ENCODE measurements at regions not wholly inside any gene's neighbourhood (a gene's known extent, or its start where the extent isn't known, plus 50 kb on each side); places are given as distances from the start of the nearest gene placed in this dataset.
"Not testable (repeated sequence)": the region's sequence is repeated elsewhere in the genome, so short reads cannot be mapped to it uniquely, and the experiment has no call there.

DNA sequence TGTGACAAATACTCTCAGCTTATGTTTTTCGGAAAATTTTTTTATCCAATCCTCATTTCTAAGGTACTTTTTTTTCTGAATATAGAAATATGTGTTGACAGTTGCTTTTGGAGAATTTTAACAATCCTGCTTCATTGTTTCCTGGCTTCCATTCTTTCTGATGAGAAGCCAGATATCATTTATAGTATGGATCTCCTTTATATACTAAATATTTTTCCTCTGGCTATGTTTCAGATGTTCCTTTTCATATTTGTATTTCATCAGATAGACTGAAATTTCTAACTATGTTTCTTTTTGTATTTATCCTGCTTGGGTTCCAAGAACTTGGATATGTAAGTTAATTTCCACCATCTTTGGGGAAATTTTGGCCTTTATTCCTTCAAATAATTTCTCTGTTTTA is 138.9 kb upstream of the CDH11 start:
- TF ChIP-seq CTCF (IDR thresholded peaks at IDR 0.05; ENCODE audit: insufficient read depth, low read depth, low read length), result no peak
- DNase-seq (ENCODE audit: low read depth), result no peak

GRCh38 chr16:65254144-65254543 is 132.3 kb upstream of the CDH11 start:
- no peak overlapping the region for H3K4me3 ChIP-seq (ENCODE audit: low read depth, low read length)
- DNase-seq (ENCODE audit: low read depth), result no peak
- TF ChIP-seq CTCF (IDR thresholded peaks at IDR 0.05; ENCODE audit: insufficient read depth, low read depth, low read length), result no peak

More for the DNA sequence above, 138.9 kb upstream of the CDH11 start:
- no peak overlapping the region for H3K4me3 ChIP-seq (ENCODE audit: low read depth, low read length)

DNA sequence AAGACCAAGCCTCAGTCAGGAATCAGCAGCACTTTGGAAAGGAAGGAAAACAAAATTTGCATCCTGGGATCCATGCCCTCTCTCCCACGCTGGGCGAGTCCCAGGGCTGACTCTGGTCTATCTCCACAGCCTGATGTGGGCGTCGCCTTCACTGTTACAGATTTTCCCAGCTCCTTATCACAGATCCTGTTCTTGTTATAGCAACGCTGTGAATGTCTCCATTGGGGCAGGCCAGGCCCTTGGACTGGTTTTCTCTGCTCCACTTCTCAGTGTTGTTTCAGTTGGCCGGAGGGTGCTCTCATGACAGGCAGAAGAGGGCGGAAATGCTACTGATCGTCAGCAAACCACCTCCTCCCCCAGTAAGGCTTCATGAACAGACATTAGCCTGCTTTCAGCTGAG is 127.9 kb upstream of the CDH11 start:
- DNase-seq (ENCODE audit: low read depth), result peak; percentile 75
- TF ChIP-seq CTCF (IDR thresholded peaks at IDR 0.05; ENCODE audit: insufficient read depth, low read depth, low read length), result no peak
- no peak overlapping the region for H3K4me3 ChIP-seq (ENCODE audit: low read depth, low read length)

DNA sequence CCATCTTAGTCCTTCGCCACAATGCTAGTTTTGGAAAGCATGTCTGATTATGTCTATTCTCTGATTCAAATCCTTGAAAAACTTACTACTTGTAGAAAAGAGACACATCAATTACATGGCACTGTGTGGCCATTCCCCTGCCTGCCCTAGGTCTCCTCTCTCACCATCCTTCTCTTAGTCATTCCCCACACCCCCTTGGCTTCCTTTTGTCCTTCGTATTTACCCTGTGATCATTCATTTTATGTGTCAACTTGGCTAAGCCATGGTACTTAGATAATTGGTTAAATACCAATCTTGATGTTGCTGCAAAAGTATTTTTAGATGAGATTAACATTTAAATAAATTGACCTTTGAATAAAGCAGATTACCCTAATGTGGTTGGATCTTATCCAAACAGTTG is 122.9 kb upstream of the CDH11 start:
- H3K4me3 ChIP-seq (ENCODE audit: low read depth, low read length), result no peak overlapping the region
- no peak for TF ChIP-seq CTCF (IDR thresholded peaks at IDR 0.05; ENCODE audit: insufficient read depth, low read depth, low read length)
- no peak for DNase-seq (ENCODE audit: low read depth)

- H3K4me3 ChIP-seq (ENCODE audit: low read depth, low read length), result no peak overlapping the region
- no peak for TF ChIP-seq CTCF (IDR thresholded peaks at IDR 0.05; ENCODE audit: insufficient read depth, low read depth, low read length)
- no peak for DNase-seq (ENCODE audit: low read depth)
Observed at GRCh38 chr16:65235339-65236177, 113.7 kb upstream of the CDH11 start.

- not testable (repeated sequence) for DNase-seq (ENCODE audit: low read depth); H3K4me3 ChIP-seq (ENCODE audit: low read depth, low read length)
Observed at GRCh38 chr16:65234721-65235320, 113.0 kb upstream of the CDH11 start.

DNA sequence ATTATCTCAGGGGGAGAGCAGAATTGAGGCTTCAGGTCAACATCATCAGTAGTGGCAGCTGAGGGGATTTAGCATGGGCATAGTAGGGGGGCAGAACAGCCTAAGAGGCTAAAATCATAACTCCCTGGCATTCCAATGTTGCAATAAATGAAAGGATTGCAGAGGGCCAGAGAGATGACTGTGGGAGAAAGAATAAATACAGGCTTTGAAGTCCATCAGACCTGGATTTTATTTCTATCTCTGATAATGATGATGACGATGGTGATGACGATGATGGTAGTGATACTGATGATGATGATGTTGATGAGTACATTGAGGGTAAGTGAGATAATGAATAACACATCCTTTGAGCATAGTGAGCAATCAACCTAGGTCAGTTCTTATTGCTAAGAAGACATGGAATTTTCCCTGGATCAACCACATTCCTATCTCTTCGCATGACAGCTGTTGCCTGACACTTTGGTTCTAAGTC is 107.4 kb upstream of the CDH11 start:
- no peak for TF ChIP-seq CTCF (IDR thresholded peaks at IDR 0.05; ENCODE audit: insufficient read depth, low read depth, low read length)
- peak; percentile 88 for DNase-seq (ENCODE audit: low read depth)
- no peak overlapping the region for H3K4me3 ChIP-seq (ENCODE audit: low read depth, low read length)

Data from fibroblast of villous mesenchyme (primary cell).